ENCODE measurements at regions not wholly inside any gene's neighbourhood (a gene's known extent, or its start where the extent isn't known, plus 50 kb on each side); places are given as distances from the start of the nearest gene placed in this dataset.
A peak's percentile ranks its signal among the peaks of the same experiment; 100 is the strongest.

- DNase-seq (ENCODE audit: low spot score) = peak; percentile 98
- FAIRE-seq = peak; percentile 98
Observed at GRCh38 chr10:63707254-63707910, 186.2 kb downstream of the REEP3 start.

GRCh38 chr10:63708421-63708820 lies 187.2 kb downstream of the REEP3 start:
- no peak for DNase-seq (ENCODE audit: low spot score)
- no peak for FAIRE-seq

GRCh38 chr10:63710703-63711102 lies 189.5 kb downstream of the REEP3 start:
- DNase-seq (ENCODE audit: low spot score) (no peak), FAIRE-seq (no peak)

GRCh38 chr10:63711361-63711760 lies 190.2 kb downstream of the REEP3 start:
- DNase-seq (ENCODE audit: low spot score) = no peak
- FAIRE-seq = no peak

GRCh38 chr10:63711867-63712716 lies 190.9 kb downstream of the REEP3 start:
- peak; percentile 91 for FAIRE-seq
- peak; percentile 97 for DNase-seq (ENCODE audit: low spot score)

- DNase-seq (ENCODE audit: low spot score) = no peak
- FAIRE-seq = no peak
Observed at GRCh38 chr10:63712717-63713115, 191.5 kb downstream of the REEP3 start.

- DNase-seq (ENCODE audit: low spot score) = no peak
- no peak for FAIRE-seq
Observed at GRCh38 chr10:63713191-63714144, 192.3 kb downstream of the REEP3 start.

- DNase-seq (ENCODE audit: low spot score) (no peak), FAIRE-seq (no peak)
Observed at GRCh38 chr10:63716016-63716580, 194.9 kb downstream of the REEP3 start.

- DNase-seq (ENCODE audit: low spot score) = peak; percentile 73
- peak; percentile 67 for FAIRE-seq
Observed at GRCh38 chr10:63717027-63717715, 196.0 kb downstream of the REEP3 start.

- peak; percentile 72 for DNase-seq (ENCODE audit: low spot score)
- FAIRE-seq = peak; percentile 8
Observed at GRCh38 chr10:63718006-63718405, 196.8 kb downstream of the REEP3 start.

GRCh38 chr10:63718421-63718820 lies 197.2 kb downstream of the REEP3 start:
- FAIRE-seq = no peak
- no peak for DNase-seq (ENCODE audit: low spot score)

- FAIRE-seq (peak; percentile 83), DNase-seq (ENCODE audit: low spot score) (peak; percentile 49)
Observed at GRCh38 chr10:63719226-63719856, 198.1 kb downstream of the REEP3 start.

- DNase-seq (ENCODE audit: low spot score) = peak; percentile 56
- peak; percentile 76 for FAIRE-seq
Observed at GRCh38 chr10:63720072-63720537, 198.9 kb downstream of the REEP3 start.

- FAIRE-seq (no peak), DNase-seq (ENCODE audit: low spot score) (no peak)
Observed at GRCh38 chr10:63720676-63721075, 199.5 kb downstream of the REEP3 start.

- FAIRE-seq (no peak), DNase-seq (ENCODE audit: low spot score) (no peak)
Observed at GRCh38 chr10:63722537-63722936, 201.3 kb downstream of the REEP3 start.

- DNase-seq (ENCODE audit: low spot score) (no peak), FAIRE-seq (no peak)
Observed at GRCh38 chr10:63723320-63723719, 202.1 kb downstream of the REEP3 start.

- FAIRE-seq (no peak), DNase-seq (ENCODE audit: low spot score) (no peak)
Observed at GRCh38 chr10:63723741-63724140, 202.5 kb downstream of the REEP3 start.

- DNase-seq (ENCODE audit: low spot score) (no peak), FAIRE-seq (no peak)
Observed at GRCh38 chr10:63724922-63725321, 203.7 kb downstream of the REEP3 start.

GRCh38 chr10:63726867-63727266 lies 205.7 kb downstream of the REEP3 start:
- no peak for FAIRE-seq
- DNase-seq (ENCODE audit: low spot score) = no peak

GRCh38 chr10:63727636-63728035 lies 206.4 kb downstream of the REEP3 start:
- DNase-seq (ENCODE audit: low spot score) (no peak), FAIRE-seq (no peak)

All from RCC 7860 (cell line).